Fibroblast of lung (primary cell): ENCODE measurements at regions not wholly inside any gene's neighbourhood (a gene's known extent, or its start where the extent isn't known, plus 50 kb on each side); places are given as distances from the start of the nearest gene placed in this dataset.

Experiments used
- DNase-seq, 2 donors: peaks; one replicate each; pipeline versions ENCODE4 v3.0.0 to v3.0.0-alpha.2; 2010; ENCODE audit warnings: low read depth in 2 of 2
- H2AFZ ChIP-seq: 2 replicates; pipeline ENCODE4 v1.5.1; 2012; ENCODE audit warnings: low read length, control low read depth, inconsistent platforms
- H3K27ac ChIP-seq: 2 replicates; pipeline ENCODE4 v1.5.1; 2011; ENCODE audit warnings: low read length, control low read depth; ENCODE audit not compliant: insufficient read depth
- H3K27me3 ChIP-seq: 2 replicates; pipeline ENCODE4 v1.5.1; 2011; ENCODE audit warnings: mild to moderate bottlenecking, low read length; ENCODE audit not compliant: control insufficient read depth, insufficient read depth
- H3K36me3 ChIP-seq: 2 replicates; pipeline ENCODE4 v1.5.1; 2011; ENCODE audit warnings: low read length; ENCODE audit not compliant: control insufficient read depth, insufficient read depth
- H3K4me1 ChIP-seq: 2 replicates; pipeline ENCODE4 v1.5.1; 2011; ENCODE audit warnings: low read length; ENCODE audit not compliant: control insufficient read depth, insufficient read depth; ENCODE audit errors: extremely low read depth
- H3K4me2 ChIP-seq: 2 replicates; pipeline ENCODE4 v1.5.1; 2011; ENCODE audit warnings: low read length, control low read depth; ENCODE audit not compliant: insufficient read depth; ENCODE audit errors: extremely low read depth
- H3K4me3 ChIP-seq, 4 experiments: fragments of 200-600 bp in 1 of 4; sonication (generic) in 1 of 4; replicated peaks in 1 of 4; 2 replicates each; pipeline ENCODE4 v1.5.1; 2011 to 2016; ENCODE audit warnings: low read length in 4 of 4, low read depth in 3 of 4, mild to moderate bottlenecking in 3 of 4, control low read depth in 2 of 4, inconsistent platforms in 1 of 4, mixed read lengths in 1 of 4; ENCODE audit not compliant: insufficient read depth in 1 of 4; ENCODE audit errors: control extremely low read depth in 1 of 4
- H3K79me2 ChIP-seq: 2 replicates; pipeline ENCODE4 v1.5.1; 2012; ENCODE audit warnings: mild to moderate bottlenecking, low read length, inconsistent platforms; ENCODE audit not compliant: control insufficient read depth, insufficient read depth
- H3K9ac ChIP-seq: 2 replicates; pipeline ENCODE4 v1.5.1; 2011; ENCODE audit warnings: mild to moderate bottlenecking, low read length, control low read depth; ENCODE audit not compliant: insufficient read depth
- H3K9me3 ChIP-seq: 2 replicates; pipeline ENCODE4 v1.5.1; 2012; ENCODE audit warnings: low read depth, low read length; ENCODE audit not compliant: control insufficient read depth, insufficient read depth
- H4K20me1 ChIP-seq: 2 replicates; pipeline ENCODE4 v1.5.1; 2011; ENCODE audit warnings: low read length; ENCODE audit not compliant: control insufficient read depth, insufficient read depth; ENCODE audit errors: extremely low read depth
- CTCF ChIP-seq, 2 donors: IDR thresholded peaks in 1 of 2; conservative IDR thresholded peaks in 1 of 2; 1 replicate in 1 of 2; 2 replicates in 1 of 2; pipeline ENCODE4 v1.5.1; 2011 to 2012; ENCODE audit warnings: low read length in 2 of 2, control low read depth in 1 of 2, inconsistent platforms in 1 of 2, low read depth in 1 of 2, mild to moderate bottlenecking in 1 of 2
- EZH2 ChIP-seq: IDR thresholded peaks from 2 replicates; pipeline ENCODE4 v1.5.1; 2012; ENCODE audit warnings: low read length, control low read depth, mild to moderate bottlenecking; ENCODE audit errors: missing control alignments

GRCh38 chr3:176683382-176683781 is 513.9 kb downstream of the TBL1XR1 start:
- no peak for DNase-seq
- H3K9ac ChIP-seq, result no peak overlapping the region
- no peaks in the 10 kb centered on the region for H3K27me3 ChIP-seq
- no peak overlapping the region for H3K4me2 ChIP-seq
- H3K4me3 ChIP-seq, result no peak overlapping the region
- H3K9me3 ChIP-seq, result no peaks in the 10 kb centered on the region
- H4K20me1 ChIP-seq, result no peaks in the 10 kb centered on the region
- no peak overlapping the region for H2AFZ ChIP-seq
- H3K36me3 ChIP-seq, result no peaks in the 10 kb centered on the region
- no peaks in the 10 kb centered on the region for H3K79me2 ChIP-seq
- no peaks in the 10 kb centered on the region for H3K4me1 ChIP-seq
- H3K27ac ChIP-seq, result no peak overlapping the region
- no peak for TF ChIP-seq CTCF (conservative IDR thresholded peaks at IDR 0.05 in 1 of 2, IDR thresholded peaks at IDR 0.05 in 1 of 2; ENCODE audit: low read depth in 1 of 2, low read length in 2 of 2)
- no peak for TF ChIP-seq EZH2

GRCh38 chr3:176663837-176664831 is 533.1 kb downstream of the TBL1XR1 start:
- Histone ChIP-seq H3K4me1 (peaks cover 2% of the 10 kb centered on the region), H3K4me3 (no peak overlapping the region), H3K79me2 (no peaks in the 10 kb centered on the region), H2AFZ (peak overlapping the region; percentile 39), H4K20me1 (no peaks in the 10 kb centered on the region), H3K4me2 (peak overlapping the region; percentile 40), H3K9ac (no peak overlapping the region), H3K9me3 (no peaks in the 10 kb centered on the region), H3K27ac (no peak overlapping the region), H3K27me3 (no peaks in the 10 kb centered on the region), H3K36me3 (no peaks in the 10 kb centered on the region)
- peak; percentile 76 to 85 for DNase-seq
- TF ChIP-seq CTCF (conservative IDR thresholded peaks at IDR 0.05 in 1 of 2, IDR thresholded peaks at IDR 0.05 in 1 of 2; ENCODE audit: low read depth in 1 of 2, low read length in 2 of 2), result peak; percentile 19 to 38
- no peak for TF ChIP-seq EZH2

GRCh38 chr3:176663387-176663786 is 533.9 kb downstream of the TBL1XR1 start:
- Histone ChIP-seq H4K20me1 (no peaks in the 10 kb centered on the region), H3K9me3 (no peaks in the 10 kb centered on the region), H3K9ac (no peak overlapping the region), H3K4me2 (no peak overlapping the region), H3K27me3 (no peaks in the 10 kb centered on the region), H3K4me1 (peaks cover 2% of the 10 kb centered on the region), H2AFZ (no peak overlapping the region), H3K27ac (no peak overlapping the region), H3K4me3 (no peak overlapping the region), H3K79me2 (no peaks in the 10 kb centered on the region), H3K36me3 (no peaks in the 10 kb centered on the region)
- no peak for TF ChIP-seq EZH2
- TF ChIP-seq CTCF (conservative IDR thresholded peaks at IDR 0.05 in 1 of 2, IDR thresholded peaks at IDR 0.05 in 1 of 2; ENCODE audit: low read depth in 1 of 2, low read length in 2 of 2), result no peak
- DNase-seq, result peak in 1 of 2 donors; percentile 68
